ENCODE measurements at regions not wholly inside any gene's neighbourhood (a gene's known extent, or its start where the extent isn't known, plus 50 kb on each side); places are given as distances from the start of the nearest gene placed in this dataset.

GRCh38 chr5:2299388-2300220 lies 416.9 kb upstream of the IRX4 start:
- TF ChIP-seq CTCF (IDR thresholded peaks at IDR 0.05): no peak
- DNase-seq (ENCODE audit: low spot score): peak; percentile 62
- H3K4me3 ChIP-seq: no peak overlapping the region
- H3K27ac ChIP-seq: no peak overlapping the region

- DNase-seq (ENCODE audit: low spot score): peak; percentile 56
Measured at GRCh38 chr5:2298781-2299180, 416.1 kb upstream of the IRX4 start.

GRCh38 chr5:2297991-2298390 lies 415.3 kb upstream of the IRX4 start:
- H3K27ac ChIP-seq: no peak overlapping the region
- no peak for TF ChIP-seq CTCF (IDR thresholded peaks at IDR 0.05)
- DNase-seq (ENCODE audit: low spot score): peak; percentile 35
- no peak overlapping the region for H3K4me3 ChIP-seq

More at GRCh38 chr5:2298781-2299180, 416.1 kb upstream of the IRX4 start:
- Histone ChIP-seq H3K27ac (no peak overlapping the region), H3K4me3 (no peak overlapping the region)
- no peak for TF ChIP-seq CTCF (IDR thresholded peaks at IDR 0.05)

- no peak for TF ChIP-seq CTCF (IDR thresholded peaks at IDR 0.05)
- Histone ChIP-seq H3K4me3 (no peak overlapping the region), H3K27ac (no peak overlapping the region)
- DNase-seq (ENCODE audit: low spot score): peak; percentile 62
Measured at GRCh38 chr5:2295476-2295875, 412.8 kb upstream of the IRX4 start.

GRCh38 chr5:2293906-2294305 lies 411.2 kb upstream of the IRX4 start:
- Histone ChIP-seq H3K27ac (no peak overlapping the region), H3K4me3 (no peak overlapping the region)
- peak; percentile 3 for DNase-seq (ENCODE audit: low spot score)
- TF ChIP-seq CTCF (IDR thresholded peaks at IDR 0.05): no peak

- no peak for TF ChIP-seq CTCF (IDR thresholded peaks at IDR 0.05)
- H3K27ac ChIP-seq: no peak overlapping the region
- H3K4me3 ChIP-seq: no peak overlapping the region
- no peak for DNase-seq (ENCODE audit: low spot score)
Measured at GRCh38 chr5:2291146-2291840, 408.6 kb upstream of the IRX4 start.
